ENCODE measurements at regions not wholly inside any gene's neighbourhood (a gene's known extent, or its start where the extent isn't known, plus 50 kb on each side); places are given as distances from the start of the nearest gene placed in this dataset.

DNA sequence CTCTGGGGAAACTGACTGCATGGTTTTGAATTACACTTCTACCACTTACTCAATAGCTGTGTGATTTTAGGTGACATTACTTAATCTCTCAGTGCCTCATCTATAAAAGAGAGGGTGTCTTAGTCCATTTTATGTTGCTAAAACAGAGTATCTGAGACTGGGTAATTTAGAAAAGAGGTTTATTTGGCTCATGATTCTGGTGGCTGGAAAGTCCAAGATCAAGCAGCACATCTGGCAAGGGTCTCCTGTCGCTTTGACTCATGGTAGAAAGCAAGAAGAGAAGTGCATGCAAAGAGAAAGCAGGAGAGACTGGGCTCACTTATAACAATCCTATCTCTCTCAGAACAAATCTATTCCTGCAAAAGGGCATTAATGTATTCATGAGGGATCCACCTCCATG, 132.4 kb upstream of the IRX5 start:
- TF ChIP-seq, protein P1, sequence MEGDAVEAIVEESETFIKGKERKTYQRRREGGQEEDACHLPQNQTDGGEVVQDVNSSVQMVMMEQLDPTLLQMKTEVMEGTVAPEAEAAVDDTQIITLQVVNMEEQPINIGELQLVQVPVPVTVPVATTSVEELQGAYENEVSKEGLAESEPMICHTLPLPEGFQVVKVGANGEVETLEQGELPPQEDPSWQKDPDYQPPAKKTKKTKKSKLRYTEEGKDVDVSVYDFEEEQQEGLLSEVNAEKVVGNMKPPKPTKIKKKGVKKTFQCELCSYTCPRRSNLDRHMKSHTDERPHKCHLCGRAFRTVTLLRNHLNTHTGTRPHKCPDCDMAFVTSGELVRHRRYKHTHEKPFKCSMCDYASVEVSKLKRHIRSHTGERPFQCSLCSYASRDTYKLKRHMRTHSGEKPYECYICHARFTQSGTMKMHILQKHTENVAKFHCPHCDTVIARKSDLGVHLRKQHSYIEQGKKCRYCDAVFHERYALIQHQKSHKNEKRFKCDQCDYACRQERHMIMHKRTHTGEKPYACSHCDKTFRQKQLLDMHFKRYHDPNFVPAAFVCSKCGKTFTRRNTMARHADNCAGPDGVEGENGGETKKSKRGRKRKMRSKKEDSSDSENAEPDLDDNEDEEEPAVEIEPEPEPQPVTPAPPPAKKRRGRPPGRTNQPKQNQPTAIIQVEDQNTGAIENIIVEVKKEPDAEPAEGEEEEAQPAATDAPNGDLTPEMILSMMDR (IDR thresholded peaks at IDR 0.05; ENCODE audit: low read depth, low read length), result no peak
- no peak overlapping the region for H3K4me3 ChIP-seq (ENCODE audit: low read depth, low read length)

DNA sequence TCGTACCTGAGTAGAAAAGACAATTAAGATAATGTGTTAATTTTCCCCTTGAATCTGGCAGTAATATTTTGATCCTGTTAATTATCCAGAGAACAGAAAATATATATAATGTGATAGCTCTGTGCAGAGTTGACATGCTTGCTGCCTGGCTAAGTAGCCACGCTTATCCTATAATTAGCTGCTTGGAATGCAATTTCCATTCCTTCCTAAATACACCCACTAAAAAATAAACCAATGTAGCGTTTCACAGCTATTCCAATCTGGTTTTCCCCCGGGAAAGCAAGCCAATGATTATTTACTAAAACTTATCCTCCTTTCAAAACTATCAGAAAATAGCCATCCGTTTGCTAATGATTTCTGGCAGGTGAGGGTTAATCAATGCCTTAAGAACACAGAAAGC, 134.5 kb upstream of the IRX5 start:
- H3K4me3 ChIP-seq (ENCODE audit: low read depth, low read length), result no peak overlapping the region
- TF ChIP-seq, protein P1 (IDR thresholded peaks at IDR 0.05; ENCODE audit: low read depth, low read length), result no peak

DNA sequence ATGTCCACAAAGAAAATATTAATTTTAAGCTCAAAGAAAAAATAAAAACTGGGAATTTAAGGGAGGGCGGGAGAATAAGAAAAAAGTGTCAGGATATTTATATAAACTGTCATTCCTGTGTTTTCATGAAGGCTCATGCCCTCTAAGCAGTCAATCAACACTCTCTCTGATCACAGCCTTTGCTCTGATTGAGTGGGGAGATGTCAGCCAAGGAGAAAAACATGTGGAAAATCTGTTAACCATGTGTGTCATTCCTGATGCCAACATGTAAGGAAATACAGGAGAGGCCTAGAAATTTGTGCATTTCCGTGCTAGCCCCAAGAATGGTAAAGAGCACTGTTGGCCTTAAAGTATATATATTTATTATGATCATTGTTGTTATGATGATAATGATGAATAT, 137.9 kb upstream of the IRX5 start:
- no peak overlapping the region for H3K4me3 ChIP-seq (ENCODE audit: low read depth, low read length)
- TF ChIP-seq, protein P1 (IDR thresholded peaks at IDR 0.05; ENCODE audit: low read depth, low read length), result no peak

DNA sequence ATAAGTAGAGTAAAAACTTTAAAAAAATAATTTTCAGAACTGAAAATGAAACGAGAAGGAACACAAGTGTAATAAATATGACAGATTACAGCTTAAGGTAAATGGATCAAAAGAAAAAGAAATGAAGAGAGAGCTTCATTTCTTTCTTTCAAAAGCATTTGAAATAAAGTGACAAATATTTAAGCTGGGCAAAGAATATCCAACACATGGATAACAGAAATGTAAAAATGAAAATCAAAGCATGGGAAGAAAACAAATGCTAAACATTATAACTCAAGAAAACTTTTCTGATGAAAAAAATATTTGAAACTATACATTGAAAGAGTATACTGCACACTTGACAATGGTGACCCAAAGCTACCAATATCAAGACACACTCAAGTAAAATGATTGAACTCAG, 143.6 kb upstream of the IRX5 start:
- TF ChIP-seq, protein P1 (IDR thresholded peaks at IDR 0.05; ENCODE audit: low read depth, low read length), result no peak
- no peak overlapping the region for H3K4me3 ChIP-seq (ENCODE audit: low read depth, low read length)

DNA sequence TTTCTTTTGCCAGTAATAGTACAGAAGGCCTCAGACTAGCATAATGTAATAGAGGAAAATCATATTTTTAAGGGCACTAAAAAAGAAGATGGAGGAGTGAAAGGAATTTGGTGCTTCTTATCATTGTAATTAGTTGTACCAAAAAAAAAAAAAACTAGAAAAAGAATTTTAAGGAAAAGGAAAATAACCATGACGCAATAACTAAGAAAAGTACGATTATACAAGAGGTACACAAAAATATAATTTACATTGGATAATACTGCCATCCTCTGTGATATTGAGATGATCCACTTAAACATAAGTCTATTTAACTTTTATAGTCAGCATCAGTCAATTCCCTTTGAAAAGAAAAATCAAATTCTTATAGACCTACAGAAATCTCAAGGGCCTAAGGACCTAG, 146.7 kb upstream of the IRX5 start:
- TF ChIP-seq, protein P1 (IDR thresholded peaks at IDR 0.05; ENCODE audit: low read depth, low read length), result no peak
- H3K4me3 ChIP-seq (ENCODE audit: low read depth, low read length), result no peak overlapping the region

DNA sequence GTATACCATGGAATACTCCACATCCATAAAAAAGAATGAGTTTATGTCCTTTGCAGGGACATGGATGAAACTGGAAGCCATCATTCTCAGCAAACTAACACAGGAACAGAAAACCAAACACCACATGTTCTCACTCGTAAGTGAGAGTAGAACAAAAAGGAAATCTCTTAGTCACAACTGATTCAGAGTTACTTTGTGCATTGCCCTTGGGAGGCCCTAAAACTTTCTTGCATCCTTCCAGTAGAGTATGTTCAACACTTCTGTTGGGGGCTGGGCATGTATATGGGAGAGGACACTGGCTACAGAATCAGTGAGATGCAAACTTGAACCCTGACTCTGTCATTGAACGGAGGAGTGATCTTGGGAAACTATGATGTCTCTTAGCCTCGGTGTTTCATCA, 147.4 kb upstream of the IRX5 start:
- H3K4me3 ChIP-seq (ENCODE audit: low read depth, low read length), result no peak overlapping the region
- TF ChIP-seq, protein P1 (IDR thresholded peaks at IDR 0.05; ENCODE audit: low read depth, low read length), result no peak

DNA sequence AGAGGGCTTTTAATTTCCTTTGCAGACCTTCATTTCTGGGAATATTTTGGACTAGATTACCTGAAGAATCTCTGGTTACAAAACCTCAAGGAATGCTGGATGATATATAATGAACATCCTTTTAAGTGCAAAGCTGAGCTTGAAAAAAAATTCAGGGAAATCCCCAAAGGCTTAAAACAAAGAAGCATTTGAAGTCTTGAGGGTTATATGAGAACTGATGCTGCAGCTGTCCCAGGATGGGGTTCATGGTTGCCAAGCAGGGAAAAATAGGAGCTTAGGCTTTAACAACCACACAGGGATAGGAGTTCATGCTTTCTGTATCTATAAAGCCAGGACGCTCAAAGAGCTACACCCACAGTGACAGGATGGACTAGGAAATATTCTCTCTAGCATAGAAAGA, 150.4 kb upstream of the IRX5 start:
- no peak overlapping the region for H3K4me3 ChIP-seq (ENCODE audit: low read depth, low read length)
- TF ChIP-seq, protein P1 (IDR thresholded peaks at IDR 0.05; ENCODE audit: low read depth, low read length), result no peak

Data from WI38 (cell line).